Natural killer cell treated with Interleukin-12 subunit alpha and Interleukin-12 subunit beta and Interleukin-15 and Interleukin-18, amount 100 ng/mL, for 72 hours (primary cell): ENCODE measurements at regions not wholly inside any gene's neighbourhood (a gene's known extent, or its start where the extent isn't known, plus 50 kb on each side); places are given as distances from the start of the nearest gene placed in this dataset.

Experiments used
- ATAC-seq, 2 donors: fragments of 150-1000 bp; cut with Tn5 transposase in 1 of 2; sonication (Bioruptor Pico), chemical (Tn5 transposase) in 1 of 2; 2 replicates each; pipeline ENCODE4 v1.10.0; 2021
- DNase-seq: peaks from one replicate; pipeline ENCODE4 v3.0.0; 2022; ENCODE audit warnings: low spot score
- H3K27ac Mint-ChIP-seq, 2 donors: 1 replicate in 1 of 2; 2 replicates in 1 of 2; pipeline ENCODE4 v1.8.0; 2022; ENCODE audit warnings: mixed read lengths in 2 of 2, mild to moderate bottlenecking in 1 of 2, moderate library complexity in 1 of 2
- H3K27me3 Mint-ChIP-seq, 2 donors: 1 replicate in 1 of 2; 2 replicates in 1 of 2; pipeline ENCODE4 v1.8.0; 2022; ENCODE audit warnings: mixed read lengths in 2 of 2
- H3K36me3 Mint-ChIP-seq: one replicate; pipeline ENCODE4 v1.8.0; 2022; ENCODE audit warnings: mixed read lengths
- H3K4me1 Mint-ChIP-seq, 2 donors: 1 replicate in 1 of 2; 2 replicates in 1 of 2; pipeline ENCODE4 v1.8.0; 2022; ENCODE audit warnings: low read depth in 2 of 2, mixed read lengths in 2 of 2, mild to moderate bottlenecking in 1 of 2
- H3K4me3 Mint-ChIP-seq: one replicate; pipeline ENCODE4 v1.8.0; 2022; ENCODE audit warnings: mixed read lengths
- H3K9me3 Mint-ChIP-seq: 2 replicates; pipeline ENCODE4 v1.8.0; 2022; ENCODE audit warnings: mixed read lengths

- ATAC-seq (no peak), DNase-seq (no peak)
- no peak overlapping the region for H3K4me3 Mint-ChIP-seq
- H3K4me1 Mint-ChIP-seq, result no peaks in the 10 kb centered on the region
- H3K9me3 Mint-ChIP-seq, result peaks cover 9% of the 10 kb centered on the region
- H3K27ac Mint-ChIP-seq, result no peak overlapping the region
- H3K27me3 Mint-ChIP-seq, result no peaks in the 10 kb centered on the region
- no peaks in the 10 kb centered on the region for H3K36me3 Mint-ChIP-seq
Observed at GRCh38 chr14:53516261-53516774, 363.2 kb upstream of the DDHD1 start.

- Mint-ChIP-seq H3K27ac (no peak overlapping the region), H3K27me3 (no peaks in the 10 kb centered on the region), H3K9me3 (peaks cover 6% of the 10 kb centered on the region), H3K4me1 (no peaks in the 10 kb centered on the region), H3K36me3 (no peaks in the 10 kb centered on the region), H3K4me3 (no peak overlapping the region)
- no peak for DNase-seq
- ATAC-seq, result no peak
Observed at GRCh38 chr14:53515276-53515675, 362.2 kb upstream of the DDHD1 start.

- DNase-seq (no peak), ATAC-seq (no peak)
- no peak overlapping the region for H3K27ac Mint-ChIP-seq
- H3K36me3 Mint-ChIP-seq, result no peaks in the 10 kb centered on the region
- H3K27me3 Mint-ChIP-seq, result no peaks in the 10 kb centered on the region
- no peak overlapping the region for H3K4me3 Mint-ChIP-seq
- H3K9me3 Mint-ChIP-seq, result peaks cover 6% of the 10 kb centered on the region
- no peaks in the 10 kb centered on the region for H3K4me1 Mint-ChIP-seq
Observed at GRCh38 chr14:53514197-53514596, 361.1 kb upstream of the DDHD1 start.

- no peak overlapping the region for H3K27ac Mint-ChIP-seq
- no peaks in the 10 kb centered on the region for H3K27me3 Mint-ChIP-seq
- H3K4me3 Mint-ChIP-seq, result no peak overlapping the region
- H3K36me3 Mint-ChIP-seq, result no peaks in the 10 kb centered on the region
- ATAC-seq (no peak), DNase-seq (no peak)
- H3K9me3 Mint-ChIP-seq, result peaks cover 13% of the 10 kb centered on the region
- no peaks in the 10 kb centered on the region for H3K4me1 Mint-ChIP-seq
Observed at GRCh38 chr14:53510281-53510912, 357.3 kb upstream of the DDHD1 start.

GRCh38 chr14:53509276-53510244, 356.4 kb upstream of the DDHD1 start:
- Mint-ChIP-seq H3K36me3 (peaks cover 3% of the 10 kb centered on the region), H3K27me3 (no peaks in the 10 kb centered on the region), H3K9me3 (peaks cover 17% of the 10 kb centered on the region), H3K4me3 (no peak overlapping the region), H3K4me1 (no peaks in the 10 kb centered on the region), H3K27ac (no peak overlapping the region)
- no peak for ATAC-seq
- no peak for DNase-seq

GRCh38 chr14:53501361-53502211, 348.5 kb upstream of the DDHD1 start:
- peaks cover 31% of the 10 kb centered on the region for H3K9me3 Mint-ChIP-seq
- no peak for ATAC-seq
- no peak for DNase-seq
- H3K27me3 Mint-ChIP-seq, result no peaks in the 10 kb centered on the region
- H3K27ac Mint-ChIP-seq, result no peak overlapping the region
- H3K4me1 Mint-ChIP-seq, result no peaks in the 10 kb centered on the region
- H3K4me3 Mint-ChIP-seq, result no peak overlapping the region
- peaks cover 17% of the 10 kb centered on the region for H3K36me3 Mint-ChIP-seq

- Mint-ChIP-seq H3K9me3 (peaks cover 27% of the 10 kb centered on the region), H3K4me1 (no peaks in the 10 kb centered on the region), H3K27me3 (no peaks in the 10 kb centered on the region), H3K4me3 (no peak overlapping the region), H3K36me3 (peaks cover 20% of the 10 kb centered on the region), H3K27ac (no peak overlapping the region)
- no peak for DNase-seq
- ATAC-seq, result no peak
Observed at GRCh38 chr14:53500191-53500590, 347.1 kb upstream of the DDHD1 start.

GRCh38 chr14:53496668-53497067, 343.5 kb upstream of the DDHD1 start:
- H3K36me3 Mint-ChIP-seq, result peaks cover 6% of the 10 kb centered on the region
- ATAC-seq (no peak), DNase-seq (no peak)
- no peak overlapping the region for H3K27ac Mint-ChIP-seq
- no peak overlapping the region for H3K4me3 Mint-ChIP-seq
- H3K27me3 Mint-ChIP-seq, result no peaks in the 10 kb centered on the region
- peaks cover 9% of the 10 kb centered on the region for H3K9me3 Mint-ChIP-seq
- H3K4me1 Mint-ChIP-seq, result no peaks in the 10 kb centered on the region

- DNase-seq (no peak), ATAC-seq (no peak)
- Mint-ChIP-seq H3K27me3 (no peaks in the 10 kb centered on the region), H3K9me3 (peaks cover 9% of the 10 kb centered on the region), H3K4me1 (no peaks in the 10 kb centered on the region), H3K27ac (no peak overlapping the region), H3K36me3 (peaks cover 6% of the 10 kb centered on the region), H3K4me3 (no peak overlapping the region)
Observed at GRCh38 chr14:53495846-53496343, 342.8 kb upstream of the DDHD1 start.

- Mint-ChIP-seq H3K4me3 (no peak overlapping the region), H3K4me1 (no peaks in the 10 kb centered on the region), H3K36me3 (peaks cover 6% of the 10 kb centered on the region), H3K27ac (no peak overlapping the region), H3K9me3 (peaks cover 9% of the 10 kb centered on the region), H3K27me3 (no peaks in the 10 kb centered on the region)
- no peak for ATAC-seq
- no peak for DNase-seq
Observed at GRCh38 chr14:53494587-53494986, 341.5 kb upstream of the DDHD1 start.

GRCh38 chr14:53493860-53494259, 340.7 kb upstream of the DDHD1 start:
- H3K27me3 Mint-ChIP-seq, result no peaks in the 10 kb centered on the region
- no peak for DNase-seq
- no peaks in the 10 kb centered on the region for H3K4me1 Mint-ChIP-seq
- H3K9me3 Mint-ChIP-seq, result peaks cover 9% of the 10 kb centered on the region
- no peak overlapping the region for H3K4me3 Mint-ChIP-seq
- peaks cover 6% of the 10 kb centered on the region for H3K36me3 Mint-ChIP-seq
- ATAC-seq, result no peak
- no peak overlapping the region for H3K27ac Mint-ChIP-seq

GRCh38 chr14:53493320-53493719, 340.2 kb upstream of the DDHD1 start:
- Mint-ChIP-seq H3K9me3 (peaks cover 7% of the 10 kb centered on the region), H3K27ac (no peak overlapping the region), H3K27me3 (no peaks in the 10 kb centered on the region), H3K4me1 (no peaks in the 10 kb centered on the region), H3K4me3 (no peak overlapping the region), H3K36me3 (peaks cover 6% of the 10 kb centered on the region)
- ATAC-seq, result no peak
- DNase-seq, result no peak

- Mint-ChIP-seq H3K36me3 (peaks cover 6% of the 10 kb centered on the region), H3K4me1 (no peaks in the 10 kb centered on the region), H3K4me3 (no peak overlapping the region), H3K9me3 (peaks cover 8% of the 10 kb centered on the region), H3K27ac (no peak overlapping the region), H3K27me3 (no peaks in the 10 kb centered on the region)
- ATAC-seq, result no peak
- no peak for DNase-seq
Observed at GRCh38 chr14:53491884-53492277, 338.8 kb upstream of the DDHD1 start.
